Small intestine (tissue), 7 donors: ENCODE measurements at regions not wholly inside any gene's neighbourhood (a gene's known extent, or its start where the extent isn't known, plus 50 kb on each side); places are given as distances from the start of the nearest gene placed in this dataset.

ENCODE experiments used
- DNase-seq, 2 donors: peaks; one replicate each; pipeline versions ENCODE4 v3.0.0 to v3.0.0-alpha.2; 2013
- FAIRE-seq: peaks from 2 replicates; lab custom pipeline; 2012; peaks lifted over from hg19 to GRCh38; lab: Jason Lieb, UNC
- H3K27ac ChIP-seq, 3 donors: one replicate each; pipeline ENCODE4 v1.5.1; 2013; ENCODE audit warnings: low read length in 2 of 3, mild to moderate bottlenecking in 2 of 3, control low read depth in 1 of 3, inconsistent platforms in 1 of 3, low read depth in 1 of 3, moderate library complexity in 1 of 3
- H3K27me3 ChIP-seq, 3 donors: one replicate each; pipeline ENCODE4 v1.6.1; 2013; ENCODE audit warnings: low read length in 3 of 3, inconsistent platforms in 1 of 3; ENCODE audit not compliant: control insufficient read depth in 3 of 3, insufficient read depth in 3 of 3
- H3K36me3 ChIP-seq, 3 donors: one replicate each; pipeline ENCODE4 v1.6.1; 2013; ENCODE audit warnings: low read length in 3 of 3, inconsistent platforms in 1 of 3, low read depth in 1 of 3, mild to moderate bottlenecking in 1 of 3, moderate library complexity in 1 of 3; ENCODE audit not compliant: control insufficient read depth in 3 of 3, insufficient read depth in 2 of 3
- H3K4me1 ChIP-seq, 3 donors: one replicate each; pipeline ENCODE4 v1.6.1; 2013; ENCODE audit warnings: low read length in 2 of 3, inconsistent platforms in 1 of 3, low read depth in 1 of 3, mild to moderate bottlenecking in 1 of 3, moderate library complexity in 1 of 3; ENCODE audit not compliant: control insufficient read depth in 3 of 3, insufficient read depth in 2 of 3
- H3K4me3 ChIP-seq, 3 donors: one replicate each; pipeline ENCODE4 v1.5.1; 2013; ENCODE audit warnings: low read length in 3 of 3, control low read depth in 1 of 3, inconsistent platforms in 1 of 3, low read depth in 1 of 3, mild to moderate bottlenecking in 1 of 3, moderate library complexity in 1 of 3
- H3K9me3 ChIP-seq, 2 donors: one replicate each; pipeline ENCODE4 v1.6.1; 2013; ENCODE audit warnings: low read depth in 1 of 2, low read length in 1 of 2; ENCODE audit not compliant: control insufficient read depth in 2 of 2, insufficient read depth in 1 of 2
- WGBS, 3 donors: extraction: QIAGEN DNeasy Blood & Tissue Kit; methylation state at CpG; one replicate each; pipeline ENCODE4 v1.1.7; 2013; 5-methylcytosine and 5-hydroxymethylcytosine counted together
- donor health status: healthy with polysubstance abuse.
- donor health status: control.
- donor health status: control.
- donor health status: Bipolar disorder and iron deficiency.
- donor health status: healthy.

DNA sequence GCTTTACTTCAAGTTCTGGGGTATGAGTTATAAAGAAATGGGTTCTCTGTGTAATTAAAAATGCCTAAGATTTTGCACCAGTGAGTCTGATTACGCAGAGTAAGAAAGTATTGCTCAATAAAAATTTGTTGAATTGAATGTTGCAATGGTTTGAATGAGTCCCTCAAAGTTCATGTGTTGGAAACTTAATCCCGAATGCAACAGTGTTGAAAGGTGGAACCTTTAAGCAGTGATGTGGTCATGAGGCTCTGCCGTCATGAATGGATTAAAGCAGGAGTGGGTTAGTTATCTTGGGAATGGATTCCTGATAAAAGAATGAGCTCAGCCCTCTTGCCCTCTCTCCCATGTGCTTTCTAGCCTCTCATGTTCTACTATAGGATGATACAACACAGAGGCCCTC, 52.6 kb upstream of the SESN3 start:
- H3K4me3 ChIP-seq = no peak overlapping the region
- DNase-seq (peak in 1 of 2 donors; percentile 49), FAIRE-seq (no peak)
- no peaks in the 10 kb centered on the region for H3K27me3 ChIP-seq
- H3K36me3 ChIP-seq = no peaks in the 10 kb centered on the region
- H3K27ac ChIP-seq = peak overlapping the region in 1 of 3 donors; percentile 84
- H3K4me1 ChIP-seq = peaks cover 0 to 19% (median 0%) of the 10 kb centered on the region in 3 donors
- WGBS, 3 donors = 90 to 92% (median 91%) methylated on average over 3 of the region's 3 CpGs
- no peaks in the 10 kb centered on the region for H3K9me3 ChIP-seq

- FAIRE-seq (no peak), DNase-seq (no peak)
- peaks cover 0 to 19% (median 0%) of the 10 kb centered on the region in 3 donors for H3K4me1 ChIP-seq
- no peak overlapping the region for H3K4me3 ChIP-seq
- no peaks in the 10 kb centered on the region for H3K36me3 ChIP-seq
- H3K27me3 ChIP-seq = no peaks in the 10 kb centered on the region
- peak overlapping the region in 1 of 3 donors; percentile 84 for H3K27ac ChIP-seq
- H3K9me3 ChIP-seq = no peaks in the 10 kb centered on the region
- 87 to 88% (median 87%) methylated on average over 3 of the region's 3 CpGs for WGBS, 3 donors
Observed at GRCh38 chr11:95283146-95283545, 52.1 kb upstream of the SESN3 start.

DNA sequence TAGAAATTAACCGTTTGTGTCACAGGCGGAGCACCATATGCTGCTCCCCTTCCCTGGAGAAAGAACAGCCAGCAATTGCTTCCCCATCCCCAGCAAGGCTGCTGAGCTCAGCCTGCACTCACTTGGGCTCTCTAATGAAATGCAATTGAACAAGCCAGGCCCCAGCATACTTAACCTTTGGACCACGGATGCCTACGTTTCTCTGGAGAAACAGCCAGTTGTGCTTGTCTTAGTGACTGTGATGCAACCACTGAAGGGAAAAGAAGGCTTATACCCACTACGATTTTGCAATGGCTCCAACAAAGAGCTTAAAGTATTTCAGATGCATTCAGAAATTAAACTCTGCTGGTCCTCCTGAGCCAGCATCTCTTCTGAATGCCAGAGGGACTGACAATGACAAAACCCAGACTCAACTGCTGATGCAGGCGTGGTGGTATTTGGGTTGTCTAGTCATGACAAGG, 51.3 kb upstream of the SESN3 start:
- DNase-seq = peak; percentile 82 to 94

More for the DNA sequence above, 51.3 kb upstream of the SESN3 start:
- H3K27me3 ChIP-seq = no peaks in the 10 kb centered on the region
- H3K27ac ChIP-seq = peak overlapping the region in 1 of 3 donors; percentile 84
- H3K4me1 ChIP-seq = peaks cover 0 to 19% (median 0%) of the 10 kb centered on the region in 3 donors
- no peak overlapping the region for H3K4me3 ChIP-seq
- WGBS, 3 donors = 37 to 52% (median 49%) methylated on average over 6 of the region's 6 CpGs
- H3K36me3 ChIP-seq = no peaks in the 10 kb centered on the region
- no peaks in the 10 kb centered on the region for H3K9me3 ChIP-seq
- FAIRE-seq = no peak
